H1 (cell line): ENCODE measurements at regions not wholly inside any gene's neighbourhood (a gene's known extent, or its start where the extent isn't known, plus 50 kb on each side); places are given as distances from the start of the nearest gene placed in this dataset.

Experiments
- CTCF ChIA-PET: fragments of 300-600 bp; sonication (Branson Sonifier 250); formaldehyde crosslinking; loops from one replicate; lab custom pipeline; 2021; ENCODE audit not compliant: partially characterized antibody; lab: Charles Lee
- POLR2A ChIA-PET: fragments of 300-600 bp; sonication (Branson Sonifier 250); formaldehyde crosslinking; loops from one replicate; lab custom pipeline; 2021; ENCODE audit warnings: inconsistent platforms; ENCODE audit not compliant: partially characterized antibody; lab: Charles Lee
- DNase-seq, 2 experiments: peaks; one replicate each; pipeline versions ENCODE4 v3.0.0 to v3.0.0-alpha.2; 2010 to 2022; ENCODE audit warnings: low spot score in 2 of 2, low read depth in 1 of 2, mixed read lengths in 1 of 2
- FAIRE-seq: peaks from 2 replicates; lab custom pipeline; 2011; peaks lifted over from hg19 to GRCh38; lab: Jason Lieb, UNC
- H2AFZ ChIP-seq: 2 replicates; pipeline ENCODE4 v1.8.1; 2012; ENCODE audit warnings: low read length, inconsistent platforms
- H2AK5ac ChIP-seq: 2 replicates; pipeline ENCODE4 v1.6.1; 2013; ENCODE audit warnings: low read depth, low read length
- H2BK120ac ChIP-seq: replicated peaks from 2 replicates; pipeline ENCODE3; 2013; ENCODE audit warnings: low read depth, low read length, inconsistent platforms
- H2BK12ac ChIP-seq: 2 replicates; pipeline ENCODE4 v1.6.1; 2013; ENCODE audit warnings: low read depth, low read length
- H2BK15ac ChIP-seq: 2 replicates; pipeline ENCODE4 v1.6.1; 2013; ENCODE audit warnings: low read length
- H2BK20ac ChIP-seq: 2 replicates; pipeline ENCODE4 v1.6.1; 2013; ENCODE audit warnings: low read length
- H2BK5ac ChIP-seq: 2 replicates; pipeline ENCODE4 v1.6.1; 2013; ENCODE audit warnings: low read depth, low read length
- H3K14ac ChIP-seq: 2 replicates; pipeline ENCODE4 v1.6.1; 2013; ENCODE audit warnings: inconsistent platforms; ENCODE audit not compliant: insufficient read length
- H3K18ac ChIP-seq: 2 replicates; pipeline ENCODE4 v1.6.1; 2013; ENCODE audit warnings: low read length; ENCODE audit errors: extremely low read depth
- H3K23ac ChIP-seq: 2 replicates; pipeline ENCODE4 v1.6.1; 2013; ENCODE audit warnings: inconsistent platforms; ENCODE audit not compliant: insufficient read length
- H3K23me2 ChIP-seq: 2 replicates; pipeline ENCODE4 v1.6.1; 2013; ENCODE audit warnings: low read depth, low read length
- H3K27ac ChIP-seq: 2 replicates; pipeline ENCODE4 v1.6.1; 2011; ENCODE audit warnings: low read depth, low read length, inconsistent platforms
- H3K27me3 ChIP-seq, 4 experiments: replicated peaks in 1 of 4; 1 replicate in 1 of 4; 2 replicates in 3 of 4; pipeline versions ENCODE4 v1.6.1 to v1.8.1; 2011 to 2013; ENCODE audit warnings: low read length in 3 of 4, mild to moderate bottlenecking in 3 of 4, inconsistent platforms in 2 of 4, mixed read lengths in 2 of 4, moderate library complexity in 1 of 4; ENCODE audit not compliant: control insufficient read depth in 3 of 4, insufficient read depth in 3 of 4; ENCODE audit errors: extremely low read depth in 1 of 4
- H3K36me3 ChIP-seq, 4 experiments: 2 replicates each; pipeline versions ENCODE4 v1.6.1 to v1.8.1; 2011 to 2013; ENCODE audit warnings: mild to moderate bottlenecking in 4 of 4, low read length in 3 of 4, moderate library complexity in 2 of 4, control low read depth in 1 of 4, inconsistent platforms in 1 of 4; ENCODE audit not compliant: insufficient read depth in 4 of 4, control insufficient read depth in 2 of 4
- H3K4ac ChIP-seq: replicated peaks from 2 replicates; pipeline ENCODE3; 2013; ENCODE audit warnings: low read length, low read depth, mixed read lengths, inconsistent platforms; ENCODE audit not compliant: insufficient read length
- H3K4me1 ChIP-seq, 4 experiments: replicated peaks in 1 of 4; 1 replicate in 1 of 4; 2 replicates in 3 of 4; pipeline versions ENCODE4 v1.6.1 to v1.8.1; 2011 to 2013; ENCODE audit warnings: low read length in 3 of 4, inconsistent platforms in 2 of 4, mixed read lengths in 1 of 4; ENCODE audit not compliant: insufficient read depth in 4 of 4, control insufficient read depth in 3 of 4
- H3K4me2 ChIP-seq, 2 experiments: 2 replicates each; pipeline versions ENCODE4 v1.6.1 to v1.8.1; 2011 to 2013; ENCODE audit warnings: low read depth in 2 of 2, low read length in 2 of 2, control low read depth in 1 of 2, inconsistent platforms in 1 of 2, mild to moderate bottlenecking in 1 of 2; ENCODE audit not compliant: insufficient read depth in 1 of 2
- H3K4me3 ChIP-seq, 4 experiments: fragments of 200-600, 300-600 bp in 1 of 4; sonication (generic), shearing (Covaris generic), sonication (Bioruptor Twin) in 1 of 4; 2 replicates each; pipeline versions ENCODE4 v1.5.1 to v1.8.1; 2011 to 2016; ENCODE audit warnings: low read length in 4 of 4, low read depth in 3 of 4, control low read depth in 2 of 4, inconsistent platforms in 2 of 4, mild to moderate bottlenecking in 2 of 4, mixed read lengths in 1 of 4, moderate library complexity in 1 of 4; ENCODE audit not compliant: insufficient read depth in 2 of 4; ENCODE audit errors: extremely low read depth in 1 of 4
- H3K56ac ChIP-seq: replicated peaks from 2 replicates; pipeline ENCODE3; 2013; ENCODE audit warnings: low read depth, mild to moderate bottlenecking, mixed read lengths, low read length, inconsistent platforms; ENCODE audit not compliant: insufficient read length
- H3K79me1 ChIP-seq: 2 replicates; pipeline ENCODE4 v1.6.1; 2013; ENCODE audit warnings: low read depth, low read length, control low read depth
- H3K79me2 ChIP-seq, 2 experiments: 2 replicates each; pipeline versions ENCODE4 v1.6.1 to v1.8.1; 2012 to 2013; ENCODE audit warnings: low read length in 2 of 2, mild to moderate bottlenecking in 2 of 2, inconsistent platforms in 1 of 2; ENCODE audit not compliant: insufficient read depth in 2 of 2, control insufficient read depth in 1 of 2
- H3K9ac ChIP-seq, 4 experiments: replicated peaks in 1 of 4; 1 replicate in 1 of 4; 2 replicates in 3 of 4; pipeline versions ENCODE4 v1.6.1 to v1.8.1; 2011 to 2013; ENCODE audit warnings: low read depth in 3 of 4, low read length in 3 of 4, control low read depth in 2 of 4, mild to moderate bottlenecking in 2 of 4, moderate library complexity in 2 of 4, inconsistent platforms in 1 of 4; ENCODE audit errors: extremely low read depth in 1 of 4
- H3K9me3 ChIP-seq, 2 experiments: 2 replicates each; pipeline versions ENCODE4 v1.6.1 to v1.8.1; 2012 to 2013; ENCODE audit warnings: mild to moderate bottlenecking in 2 of 2, moderate library complexity in 2 of 2, control low read depth in 1 of 2, inconsistent platforms in 1 of 2, low read depth in 1 of 2, low read length in 1 of 2, mixed read lengths in 1 of 2; ENCODE audit not compliant: insufficient read depth in 2 of 2
- H4K20me1 ChIP-seq, 2 experiments: replicated peaks in 1 of 2; 2 replicates each; pipeline versions ENCODE3 to v1.8.1; 2011 to 2013; ENCODE audit warnings: inconsistent platforms in 2 of 2, low read length in 2 of 2, mild to moderate bottlenecking in 1 of 2; ENCODE audit not compliant: insufficient read depth in 2 of 2, control insufficient read depth in 1 of 2
- H4K5ac ChIP-seq: 2 replicates; pipeline ENCODE4 v1.6.1; 2013; ENCODE audit warnings: low read length, low read depth, mixed read lengths, inconsistent platforms; ENCODE audit not compliant: insufficient read length
- H4K8ac ChIP-seq: 2 replicates; pipeline ENCODE4 v1.8.0; 2013; ENCODE audit warnings: mild to moderate bottlenecking, moderate library complexity, low read length, inconsistent platforms; ENCODE audit not compliant: insufficient read depth; ENCODE audit errors: extremely low read depth
- H4K91ac ChIP-seq: replicated peaks from 2 replicates; pipeline ENCODE3; 2013; ENCODE audit warnings: low read length, mixed read lengths, inconsistent platforms; ENCODE audit not compliant: insufficient read length
- CBX5 ChIP-seq: fragments of 300-800, 300-1000 bp; sonication (generic); IDR thresholded peaks from 2 replicates; pipeline ENCODE4 v1.7.1; 2016; ENCODE audit warnings: antibody characterized with exemption, low read length, low read depth
- CBX8 ChIP-seq: fragments of 300-800, 300-1000 bp; sonication (generic); IDR thresholded peaks from 2 replicates; pipeline ENCODE4 v1.7.1; 2016; ENCODE audit warnings: low read depth, low read length, borderline replicate concordance
- EP300 ChIP-seq, 2 experiments: IDR thresholded peaks; 1 replicate in 1 of 2; 2 replicates in 1 of 2; pipeline ENCODE4 v1.6.1; 2011 to 2012; ENCODE audit warnings: low read depth in 2 of 2, low read length in 2 of 2, mild to moderate bottlenecking in 2 of 2, borderline replicate concordance in 1 of 2, inconsistent platforms in 1 of 2, moderate library complexity in 1 of 2
- KDM1A ChIP-seq: fragments of 200-600, 300-600 bp; sonication (generic); IDR thresholded peaks from 2 replicates; pipeline ENCODE4 v1.7.1; 2016; ENCODE audit warnings: mild to moderate bottlenecking, low read length, borderline replicate concordance
- MAFK ChIP-seq: IDR thresholded peaks from 2 replicates; pipeline ENCODE4 v1.6.1; 2012; ENCODE audit warnings: low read depth, mild to moderate bottlenecking, improper control_type of control experiment, low read length
- NANOG ChIP-seq: IDR thresholded peaks from 2 replicates; pipeline ENCODE4 v1.6.1; 2011; ENCODE audit warnings: low read length, low read depth, mild to moderate bottlenecking, inconsistent platforms; ENCODE audit not compliant: insufficient read depth, poor library complexity, severe bottlenecking
- POLR2A ChIP-seq, 2 experiments: IDR thresholded peaks; 1 replicate in 1 of 2; 2 replicates in 1 of 2; pipeline ENCODE4 v1.6.1; 2011; ENCODE audit warnings: low read depth in 2 of 2, low read length in 2 of 2, mild to moderate bottlenecking in 2 of 2; ENCODE audit errors: control extremely low read depth in 1 of 2
- RNF2 ChIP-seq: fragments of 200-900, 300-1000 bp; sonication (generic); IDR thresholded peaks from 2 replicates; pipeline ENCODE4 v1.7.1; 2016; ENCODE audit warnings: borderline replicate concordance, low read depth, mild to moderate bottlenecking, antibody characterized with exemption, low read length; ENCODE audit not compliant: poor library complexity, severe bottlenecking; ENCODE audit errors: missing control alignments
- SAP30 ChIP-seq: fragments of 300-600 bp; sonication (generic); IDR thresholded peaks from 2 replicates; pipeline ENCODE4 v1.7.1; 2012; ENCODE audit warnings: low read length, moderate library complexity, mild to moderate bottlenecking, inconsistent platforms; ENCODE audit not compliant: insufficient read depth, insufficient replicate concordance
- SUZ12 ChIP-seq: fragments of 200-600 bp; sonication (generic); IDR thresholded peaks from 2 replicates; pipeline ENCODE4 v1.6.1; 2012; ENCODE audit warnings: mild to moderate bottlenecking, inconsistent platforms, low read length, moderate library complexity, mixed read lengths
- TAF7 ChIP-seq: optimal IDR thresholded peaks from 2 replicates; pipeline ENCODE3; 2011; ENCODE audit warnings: low read depth, mild to moderate bottlenecking, inconsistent platforms, low read length, moderate library complexity, borderline replicate concordance
- USF2 ChIP-seq: IDR thresholded peaks from 2 replicates; pipeline ENCODE4 v1.6.1; 2011; ENCODE audit warnings: low read length, improper control_type of control experiment
- YY1 ChIP-seq: IDR thresholded peaks from 2 replicates; pipeline ENCODE4 v1.6.1; 2011; ENCODE audit warnings: low read depth, mild to moderate bottlenecking, low read length
- WGBS, 2 experiments: shearing (Covaris generic) in 1 of 2; methylation state at CpG; one replicate each; pipeline versions ENCODE4 v1.1.6 to v1.1.7; 2013 to 2015; ENCODE audit warnings: low lambda C conversion rate in 2 of 2, mixed read lengths in 2 of 2, inconsistent platforms in 1 of 2, low coverage in 1 of 2, missing lambda C conversion rate in 1 of 2; ENCODE audit not compliant: insufficient replicate concordance in 2 of 2, insufficient coverage in 1 of 2, insufficient read length in 1 of 2; ENCODE audit errors: extremely low coverage in 1 of 2, missing lambda C conversion rate in 1 of 2; 5-methylcytosine and 5-hydroxymethylcytosine counted together

GRCh38 chr7:156038345-156038744 lies 226.1 kb upstream of the SHH start:
- POLR2A ChIA-PET: no interaction called here

More at GRCh38 chr7:156038345-156038744, 226.1 kb upstream of the SHH start:
- H3K18ac ChIP-seq: no peak overlapping the region
- no peak overlapping the region for H3K14ac ChIP-seq
- no peak overlapping the region for H2BK12ac ChIP-seq
- H2BK20ac ChIP-seq: no peak overlapping the region
- peaks cover 0 to 3% (median 0%) of the 10 kb centered on the region in 4 experiments; a peak in 1 of 7 replicates for H3K4me1 ChIP-seq
- DNase-seq (no peak), FAIRE-seq (no peak)
- H3K36me3 ChIP-seq: no peaks in the 10 kb centered on the region
- no peak overlapping the region for H4K8ac ChIP-seq
- WGBS, 2 experiments: 93% methylated on average over 9 of the region's 9 CpGs; no CpG with 5 or more reads in 1 of the 2 experiments
- no peak overlapping the region for H3K4ac ChIP-seq
- CTCF ChIA-PET: interaction anchor here (1.0 kb wide), 1 partner anchor 69 kb away, joined by 3 read pairs; no protein-coding TSS in a partner anchor
- no peaks in the 10 kb centered on the region for H3K79me1 ChIP-seq
- no peaks in the 10 kb centered on the region; a peak in 2 of 7 replicates for H3K27me3 ChIP-seq
- H3K79me2 ChIP-seq: no peaks in the 10 kb centered on the region
- no peaks in the 10 kb centered on the region for H3K23me2 ChIP-seq
- H2BK5ac ChIP-seq: no peak overlapping the region
- no peak overlapping the region for H3K56ac ChIP-seq
- H3K9me3 ChIP-seq: no peaks in the 10 kb centered on the region
- no peak overlapping the region for H2BK120ac ChIP-seq
- H3K4me3 ChIP-seq: no peak overlapping the region
- H3K9ac ChIP-seq: no peak overlapping the region
- H3K4me2 ChIP-seq: no peak overlapping the region
- no peak overlapping the region for H2AK5ac ChIP-seq
- no peak overlapping the region for H4K5ac ChIP-seq
- no peak overlapping the region for H2AFZ ChIP-seq
- H3K27ac ChIP-seq: no peak overlapping the region
- no peaks in the 10 kb centered on the region for H4K20me1 ChIP-seq
- H2BK15ac ChIP-seq: no peak overlapping the region
- no peak for TF ChIP-seq EP300 (IDR thresholded peaks at IDR 0.05; ENCODE audit: borderline replicate concordance in 1 of 2, low read depth in 2 of 2, low read length in 2 of 2)
- no peak for TF ChIP-seq SUZ12
- no peak for TF ChIP-seq YY1
- no peak for TF ChIP-seq KDM1A
- TF ChIP-seq POLR2A (IDR thresholded peaks at IDR 0.05; ENCODE audit: control extremely low read depth in 1 of 2, low read depth in 2 of 2, low read length in 2 of 2): no peak
- TF ChIP-seq USF2: no peak
- TF ChIP-seq CBX5: no peak
- no peak for TF ChIP-seq SAP30
- no peak for TF ChIP-seq CBX8
- TF ChIP-seq TAF7: no peak
- no peak for TF ChIP-seq MAFK
- TF ChIP-seq NANOG: no peak
- no peak for TF ChIP-seq RNF2
- TF ChIP-seq, all 59 proteins: peak for 0
- Histone ChIP-seq H3K23ac (no peak overlapping the region), H4K91ac (no peak overlapping the region)
